ENCODE measurements at regions not wholly inside any gene's neighbourhood (a gene's known extent, or its start where the extent isn't known, plus 50 kb on each side); places are given as distances from the start of the nearest gene placed in this dataset.

DNA sequence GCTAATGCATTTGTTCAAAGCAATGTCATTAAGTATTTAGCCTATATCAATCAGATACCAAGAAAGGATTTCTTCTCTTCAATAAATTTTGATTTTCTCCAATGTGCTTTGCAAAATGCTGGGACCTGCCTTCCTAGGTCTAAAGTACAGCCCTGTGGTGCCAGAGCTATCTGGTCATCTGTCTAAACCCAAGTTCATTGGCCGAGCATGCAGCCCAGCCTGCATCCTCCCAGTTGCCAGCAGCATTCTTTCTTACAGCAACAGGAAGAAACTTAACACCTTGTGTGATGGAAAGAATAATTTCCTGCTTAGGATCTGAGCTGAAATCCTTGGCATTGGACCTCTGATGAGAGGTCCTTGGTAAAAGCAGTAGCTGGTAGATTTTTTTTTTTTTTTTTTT, 310.0 kb downstream of the RBM26 start:
- ChIA-PET POLR2A (no interaction called here), CTCF (no interaction called here)

DNA sequence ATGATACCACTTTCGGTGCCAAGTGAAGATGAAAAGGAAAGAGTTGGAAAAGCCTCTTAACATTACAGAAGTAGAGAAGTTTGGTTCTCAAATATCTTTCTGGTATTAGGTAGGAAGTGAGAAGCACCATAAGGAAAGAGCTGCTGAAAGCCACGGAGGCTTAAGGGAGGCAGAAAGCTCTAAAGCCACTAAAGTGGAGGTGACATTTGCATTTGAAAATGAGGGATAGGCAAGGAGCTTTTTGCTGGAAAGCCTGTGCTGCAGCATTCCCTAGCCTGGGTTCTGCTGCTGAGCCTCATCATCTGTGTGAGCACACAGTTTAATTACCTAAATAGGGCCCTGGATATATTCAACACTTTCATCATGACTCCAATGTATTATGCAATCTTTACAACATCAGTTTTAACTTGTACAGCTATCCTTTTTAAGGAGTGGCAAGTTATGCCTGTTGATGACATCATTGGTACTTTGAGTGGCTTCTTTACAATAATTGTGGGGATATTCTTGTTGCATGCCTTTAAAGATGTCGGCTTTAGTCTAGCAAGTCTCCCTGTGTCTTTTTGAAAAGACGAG, 315.4 kb downstream of the RBM26 start:
- ChIA-PET POLR2A (no interaction called here), CTCF (no interaction called here)

DNA sequence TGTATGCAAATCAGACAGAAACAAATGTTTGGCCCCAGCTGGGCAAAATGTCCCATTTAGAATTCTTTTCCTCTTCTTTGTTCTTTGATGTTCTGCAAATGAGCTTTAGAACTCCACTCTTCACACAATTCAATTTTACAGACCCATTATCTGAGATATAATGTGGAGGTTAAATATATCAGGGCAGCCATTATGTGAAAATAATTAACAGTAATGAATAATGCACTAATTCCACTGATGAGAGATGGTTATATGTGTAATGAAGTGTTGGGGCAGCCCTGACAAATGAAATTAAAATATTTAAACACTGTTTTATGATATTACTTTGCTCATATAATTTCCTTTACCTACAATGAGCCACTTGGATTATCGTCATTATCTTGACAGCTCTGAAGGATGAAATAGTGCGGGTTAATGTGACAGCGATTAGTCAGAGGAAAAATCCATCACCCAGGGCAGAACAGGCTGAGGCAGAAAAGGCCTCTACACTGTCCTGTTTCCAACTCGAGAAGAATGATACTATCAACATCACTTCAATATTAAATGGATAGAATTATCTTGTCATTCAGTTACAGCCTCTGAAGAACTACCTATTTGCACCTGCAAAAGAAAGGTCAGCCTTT, 321.1 kb downstream of the RBM26 start:
- ChIA-PET CTCF (no interaction called here), POLR2A (no interaction called here)

DNA sequence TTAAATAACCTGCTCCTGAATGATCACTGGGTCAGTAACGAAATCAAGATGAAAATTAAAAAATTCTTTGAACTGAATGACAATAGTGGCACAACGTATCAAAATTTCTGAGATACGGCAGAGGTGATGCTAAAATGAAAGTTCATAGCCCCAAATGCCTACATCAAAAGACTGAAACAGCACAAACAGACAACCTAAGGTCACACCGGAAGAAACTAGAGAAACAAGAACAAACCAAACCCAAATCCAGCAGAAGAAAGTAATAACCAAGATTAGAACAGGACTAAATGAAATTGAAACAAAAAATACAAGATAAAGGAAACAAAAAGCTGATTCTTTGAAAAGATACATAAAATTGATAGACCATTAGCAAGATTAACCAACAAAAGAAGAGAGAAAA, 324.1 kb downstream of the RBM26 start:
- POLR2A ChIA-PET, result no interaction called here
- CTCF ChIA-PET, result no interaction called here

DNA sequence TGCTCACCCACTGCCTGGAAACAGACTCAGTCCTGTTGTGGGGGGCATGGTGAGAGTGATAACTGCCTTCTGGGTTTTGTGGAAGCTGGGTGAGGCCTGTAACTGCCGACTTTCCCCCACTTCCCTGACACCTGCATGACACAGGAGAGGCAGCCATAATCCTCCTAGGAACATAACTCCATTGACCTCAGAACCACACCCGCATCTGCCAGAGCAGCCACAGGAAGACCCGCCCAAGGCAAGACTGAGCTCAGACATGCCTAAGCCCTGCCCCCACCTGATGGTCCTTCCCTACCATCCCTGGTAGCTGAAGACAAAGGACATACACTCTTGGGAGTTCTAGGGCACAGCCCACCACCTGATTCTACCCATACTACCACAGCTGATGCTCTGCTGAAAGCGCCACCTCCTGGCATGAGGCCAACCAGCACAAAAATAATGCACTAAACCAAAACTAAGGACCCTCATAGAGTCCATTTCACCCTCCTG, 326.7 kb downstream of the RBM26 start:
- CTCF ChIA-PET, result no interaction called here
- POLR2A ChIA-PET, result no interaction called here

DNA sequence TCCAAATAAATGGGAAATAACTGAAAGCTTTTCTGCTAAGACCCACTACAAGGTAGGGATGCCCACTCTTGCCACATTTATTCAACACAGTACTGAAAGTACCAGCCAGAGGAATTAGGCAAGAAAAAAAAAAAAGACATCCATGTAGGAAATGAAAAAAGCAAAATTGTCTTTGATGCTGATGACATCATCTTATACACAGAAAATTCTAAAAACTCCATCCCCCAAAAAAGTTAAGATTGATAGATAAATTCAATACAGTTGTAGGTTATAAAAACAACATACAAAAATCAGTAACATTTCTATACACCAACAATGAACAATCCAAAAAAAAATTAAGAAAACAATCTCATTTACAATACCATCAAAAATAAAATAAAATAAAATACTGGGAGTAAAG, 330.4 kb downstream of the RBM26 start:
- ChIA-PET POLR2A (no interaction called here), CTCF (no interaction called here)

DNA sequence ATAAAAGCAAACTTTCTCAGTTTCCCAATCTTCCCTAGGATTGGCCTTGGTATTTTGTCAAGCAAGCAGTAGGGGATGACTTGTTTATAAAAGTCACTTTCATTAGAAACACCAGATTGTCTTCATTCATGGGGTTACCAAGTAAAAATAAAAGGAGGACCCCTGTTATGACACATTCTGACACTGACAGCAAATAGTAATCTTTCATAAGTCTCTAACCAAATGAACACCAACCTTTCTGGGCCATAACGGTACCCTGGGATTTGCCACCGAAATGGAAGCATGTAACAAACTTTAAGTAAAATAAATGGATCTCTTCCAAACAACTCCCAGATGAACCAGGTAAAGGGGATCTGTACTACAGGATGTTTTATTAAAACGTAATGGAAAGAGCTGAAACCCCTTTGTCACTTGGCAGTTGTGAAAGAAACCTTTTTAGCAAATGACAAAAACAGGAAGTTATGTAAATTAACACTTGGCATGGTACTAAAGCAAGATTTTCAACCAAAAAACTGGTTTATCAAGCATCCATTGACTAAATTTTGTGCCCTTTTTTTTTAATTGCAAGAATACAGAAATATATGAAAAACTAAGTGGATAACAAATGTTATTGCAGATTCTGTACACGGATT, 335.6 kb downstream of the RBM26 start:
- POLR2A ChIA-PET, result no interaction called here

DNA sequence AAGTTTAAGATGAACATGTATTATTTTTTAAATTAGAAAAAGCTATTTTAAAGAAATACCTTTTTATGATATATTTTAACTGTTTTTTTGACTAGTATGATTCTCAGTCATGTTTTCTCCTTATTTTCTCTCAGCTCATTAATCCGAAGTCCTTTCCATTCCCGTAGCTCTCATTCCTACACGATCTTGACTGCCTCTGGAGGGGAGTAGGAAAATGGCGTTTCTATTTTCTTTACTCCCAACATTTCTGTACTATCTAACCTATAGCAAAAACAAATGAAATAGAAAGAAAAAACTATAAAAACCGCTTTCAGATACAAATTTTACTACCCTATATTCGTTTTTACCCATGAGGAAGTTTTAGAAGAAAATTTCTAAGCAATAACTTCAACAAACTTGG, 343.8 kb downstream of the RBM26 start:
- POLR2A ChIA-PET, result no interaction called here
- CTCF ChIA-PET, result no interaction called here

More for the DNA sequence above, 335.6 kb downstream of the RBM26 start:
- CTCF ChIA-PET, result no interaction called here

DNA sequence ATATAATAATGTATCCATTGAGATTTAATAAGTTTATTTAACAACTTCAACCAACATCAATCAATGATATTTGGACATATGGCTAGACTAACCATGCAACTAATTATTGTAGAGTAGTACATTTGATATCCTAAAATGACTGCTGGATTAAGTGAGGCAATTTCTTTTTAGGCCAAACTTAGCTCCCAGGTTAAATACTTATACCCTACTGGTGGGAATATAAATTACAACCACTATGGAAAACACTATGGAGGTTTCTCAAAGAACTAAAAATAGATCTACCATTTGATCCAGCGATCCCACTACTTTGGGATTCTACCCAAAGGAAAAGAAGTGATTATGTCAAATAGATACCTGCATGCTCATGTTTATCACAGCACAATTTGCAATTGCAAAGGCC, 345.8 kb downstream of the RBM26 start:
- ChIA-PET CTCF (no interaction called here), POLR2A (no interaction called here)

DNA sequence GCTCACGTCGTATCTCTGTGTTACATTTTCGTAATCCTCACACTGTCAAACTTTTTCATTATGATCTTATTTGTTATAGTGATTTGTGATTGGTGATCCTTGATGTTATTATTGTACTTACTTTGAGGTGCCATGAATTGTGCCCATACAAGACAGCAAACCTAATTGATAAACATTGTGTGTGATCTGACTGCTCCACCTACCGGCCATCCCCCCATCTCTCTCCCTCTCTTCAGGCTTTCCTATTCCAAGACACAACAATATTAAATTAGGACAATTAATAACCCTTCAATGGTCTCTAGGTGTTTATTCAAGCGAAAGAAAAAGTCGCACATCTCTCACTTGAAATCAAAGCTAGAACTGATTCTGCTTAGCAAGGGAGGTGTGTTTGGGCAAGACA, 349.3 kb downstream of the RBM26 start:
- CTCF ChIA-PET, result no interaction called here
- POLR2A ChIA-PET, result no interaction called here

DNA sequence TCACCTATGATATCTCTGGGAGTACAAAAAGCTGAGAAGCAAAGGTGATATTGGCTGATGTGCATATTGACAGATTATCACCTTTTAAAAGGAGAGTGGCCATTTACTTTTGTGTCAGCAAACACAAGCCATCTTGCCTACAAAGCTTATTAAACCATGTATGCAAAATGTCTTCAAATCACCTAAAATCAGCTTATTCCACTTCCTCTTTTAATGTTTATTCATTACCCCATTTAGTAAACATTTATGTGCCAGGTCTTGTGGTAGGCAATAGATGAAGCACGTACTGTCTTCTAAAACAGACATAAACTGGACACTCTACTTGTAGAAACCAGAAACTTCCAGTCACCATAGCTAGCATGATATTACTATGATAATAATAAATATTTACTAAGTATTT, 354.6 kb downstream of the RBM26 start:
- ChIA-PET CTCF (no interaction called here), POLR2A (no interaction called here)

DNA sequence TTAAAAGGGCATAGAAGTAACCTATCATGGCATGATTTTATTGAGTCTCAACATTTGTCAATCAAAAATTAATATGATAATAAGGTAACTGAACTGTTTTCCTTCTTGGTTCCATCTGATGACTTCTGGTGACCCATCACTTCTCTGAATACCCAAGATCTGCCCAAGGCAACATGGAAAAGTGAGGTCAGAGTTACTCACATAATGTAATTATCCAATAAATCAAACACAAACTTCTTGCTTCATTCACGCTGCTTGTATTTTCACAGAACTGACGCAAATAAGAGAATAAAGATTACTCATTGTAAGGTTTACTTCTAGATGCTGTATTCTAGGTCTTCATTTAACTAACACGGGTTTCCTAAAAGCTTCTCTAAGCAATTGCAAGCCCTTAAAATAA, 361.6 kb downstream of the RBM26 start:
- POLR2A ChIA-PET, result no interaction called here
- CTCF ChIA-PET, result no interaction called here

DNA sequence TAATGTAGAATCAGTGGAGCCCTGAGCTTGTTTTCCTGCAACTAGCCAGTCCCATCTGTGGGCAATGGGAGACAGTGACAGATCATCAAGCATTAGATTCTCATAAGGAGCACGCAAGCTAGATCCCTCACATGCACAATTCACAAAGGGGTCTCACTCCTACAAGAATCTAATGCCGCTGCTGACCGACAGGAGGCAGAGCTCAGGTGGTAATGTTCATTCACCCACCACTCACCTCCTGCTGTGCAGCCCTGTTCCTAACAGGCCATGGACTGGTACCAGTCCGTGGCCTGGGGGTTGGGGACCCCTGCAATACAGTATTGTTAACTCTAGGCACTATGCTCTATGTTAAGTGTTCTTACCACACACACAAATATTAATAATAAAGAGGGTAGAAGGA, 362.8 kb downstream of the RBM26 start:
- CTCF ChIA-PET, result no interaction called here
- POLR2A ChIA-PET, result no interaction called here

DNA sequence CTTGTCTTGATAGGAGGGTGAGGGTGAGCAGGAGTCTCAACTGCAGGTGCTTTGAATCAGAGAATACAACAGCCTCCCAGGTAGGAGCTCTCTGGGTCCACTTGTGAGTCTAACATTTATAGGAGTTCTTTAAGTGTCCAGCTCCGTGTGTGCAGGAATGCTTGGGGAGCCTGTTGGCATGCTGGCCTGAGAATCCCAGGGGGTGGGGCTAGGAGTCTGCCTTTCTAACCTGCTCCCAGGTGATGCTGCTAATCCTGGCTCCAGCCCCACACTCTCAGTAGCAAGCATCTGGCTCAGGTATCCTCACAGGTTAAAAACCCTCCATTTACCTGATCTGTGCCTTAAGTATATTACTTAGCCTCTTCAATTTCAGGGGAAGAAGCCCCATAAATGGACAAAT, 368.9 kb downstream of the RBM26 start:
- ChIA-PET POLR2A (no interaction called here), CTCF (no interaction called here)

DNA sequence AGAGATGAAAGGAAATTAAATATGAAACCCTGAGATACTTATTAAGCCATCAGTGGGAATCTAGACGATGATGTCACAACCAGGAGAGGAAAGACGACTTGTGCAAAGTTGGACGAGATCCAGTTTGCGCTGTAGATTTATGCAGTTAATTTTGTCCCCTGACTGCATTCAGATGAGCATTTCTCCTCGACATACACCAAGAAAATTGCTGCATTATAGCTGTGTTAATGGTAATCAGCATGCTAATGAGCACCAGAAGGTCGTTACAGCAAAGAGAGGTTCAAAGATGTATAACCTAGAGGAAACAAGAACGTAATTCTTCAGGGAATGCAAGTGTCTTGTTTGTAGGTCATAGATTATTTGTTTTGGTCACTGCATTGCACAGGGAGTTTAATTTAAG, 371.7 kb downstream of the RBM26 start:
- POLR2A ChIA-PET, result interaction anchor here (0.6 kb wide), 1 partner anchor 38 kb away, joined by 3 read pairs; no protein-coding TSS in a partner anchor

DNA sequence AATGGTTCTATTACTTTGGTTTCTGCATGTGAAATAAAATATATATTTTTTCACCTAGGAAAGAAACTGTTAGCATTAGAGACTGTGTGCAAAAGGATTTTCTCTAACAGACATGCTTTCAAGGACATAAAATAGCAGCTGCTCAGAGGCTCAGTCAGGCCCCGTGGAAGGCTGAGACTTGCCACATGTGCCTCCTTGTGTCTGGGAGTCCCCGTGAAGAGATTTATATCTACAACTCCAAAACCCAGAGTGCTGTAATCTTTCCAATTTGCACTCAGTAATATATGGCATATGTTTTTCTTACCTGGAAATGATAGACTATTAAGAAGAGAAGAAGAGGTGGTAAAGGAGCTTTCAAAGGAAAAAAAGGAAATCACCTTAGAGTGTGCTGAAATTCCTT, 371.6 kb upstream of the OBI1 start:
- CTCF ChIA-PET, result no interaction called here
- POLR2A ChIA-PET, result no interaction called here

More for the DNA sequence above, 371.7 kb downstream of the RBM26 start:
- CTCF ChIA-PET, result no interaction called here

DNA sequence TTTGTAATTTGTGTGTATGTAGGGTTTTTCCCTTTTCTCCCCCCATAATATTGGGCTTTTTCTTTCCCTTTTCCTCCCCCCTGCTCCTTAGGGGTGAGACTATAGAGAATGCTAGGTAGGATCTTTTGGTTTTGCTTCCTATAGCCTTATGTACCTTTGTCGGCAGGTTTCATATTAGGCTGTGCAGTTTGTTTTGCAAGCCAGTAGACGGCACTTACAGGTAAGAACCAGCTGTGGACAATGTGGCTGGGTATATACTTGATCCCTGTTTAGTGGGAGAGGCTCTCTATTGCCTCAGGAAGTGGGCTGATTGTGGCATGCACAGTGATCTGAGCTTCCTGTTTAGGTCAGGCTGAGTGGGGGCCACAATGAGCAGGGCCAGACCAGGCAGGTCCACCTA, 359.2 kb upstream of the OBI1 start:
- POLR2A ChIA-PET, result no interaction called here
- CTCF ChIA-PET, result no interaction called here

DNA sequence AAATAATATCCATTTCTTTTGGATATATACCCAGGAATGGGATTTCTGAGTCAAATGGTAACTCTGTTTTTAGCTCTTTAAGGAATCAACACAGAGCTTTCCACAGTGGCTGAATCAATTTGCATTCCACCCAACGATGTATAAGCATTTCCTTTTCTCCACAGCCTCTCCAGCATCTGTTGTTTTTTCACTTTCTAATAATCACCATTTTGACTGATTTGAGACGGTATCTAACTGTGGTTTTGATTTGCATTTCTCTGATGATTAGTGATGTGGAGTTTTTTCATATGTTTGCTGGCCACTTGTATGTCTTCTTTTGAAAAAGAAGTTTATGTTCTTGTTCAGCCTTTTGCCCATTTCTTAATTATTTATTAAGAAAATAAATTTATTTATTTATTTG, 352.2 kb upstream of the OBI1 start:
- POLR2A ChIA-PET, result no interaction called here
- CTCF ChIA-PET, result no interaction called here

DNA sequence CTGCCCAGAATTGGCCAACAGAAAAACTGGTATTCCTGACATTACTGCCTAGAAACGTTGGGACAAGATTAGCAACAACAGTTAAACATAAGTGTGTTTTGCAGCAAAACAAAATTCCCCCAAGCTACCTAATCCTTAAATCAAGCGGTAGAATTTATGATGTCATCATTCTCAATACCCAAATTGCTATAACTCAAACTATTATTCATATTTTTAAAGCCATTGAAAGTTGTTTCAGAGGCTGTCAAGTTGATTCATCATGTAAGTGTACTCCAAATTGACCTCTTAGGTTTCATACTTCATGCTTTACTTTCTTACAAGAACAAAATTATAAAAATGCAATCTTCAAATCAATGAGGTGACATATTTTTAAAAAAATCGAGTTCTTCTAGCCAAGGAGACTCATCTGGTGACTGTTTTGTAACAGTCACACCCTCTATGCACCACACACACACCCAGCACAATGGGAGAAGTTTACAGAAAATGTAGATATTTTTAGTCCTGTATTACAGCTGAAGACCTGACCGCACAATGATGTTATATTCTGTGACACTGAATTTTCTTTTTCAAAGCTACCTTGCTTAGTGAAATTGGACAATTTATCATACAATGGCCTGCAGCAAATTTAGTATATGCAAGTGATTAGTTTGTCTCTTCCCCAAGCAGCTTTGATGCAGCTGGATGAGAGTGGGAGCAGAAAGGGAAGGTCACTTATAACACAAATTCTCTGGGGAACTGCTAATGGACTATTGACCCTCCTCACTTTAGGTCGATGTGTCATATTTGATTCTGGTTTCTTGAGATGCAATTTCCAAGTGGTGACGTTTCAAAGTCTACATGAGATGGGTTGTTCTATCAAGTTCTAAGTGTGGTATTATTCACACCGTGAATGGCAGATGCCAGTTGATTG, 345.3 kb upstream of the OBI1 start:
- CTCF ChIA-PET, result no interaction called here
- POLR2A ChIA-PET, result no interaction called here

DNA sequence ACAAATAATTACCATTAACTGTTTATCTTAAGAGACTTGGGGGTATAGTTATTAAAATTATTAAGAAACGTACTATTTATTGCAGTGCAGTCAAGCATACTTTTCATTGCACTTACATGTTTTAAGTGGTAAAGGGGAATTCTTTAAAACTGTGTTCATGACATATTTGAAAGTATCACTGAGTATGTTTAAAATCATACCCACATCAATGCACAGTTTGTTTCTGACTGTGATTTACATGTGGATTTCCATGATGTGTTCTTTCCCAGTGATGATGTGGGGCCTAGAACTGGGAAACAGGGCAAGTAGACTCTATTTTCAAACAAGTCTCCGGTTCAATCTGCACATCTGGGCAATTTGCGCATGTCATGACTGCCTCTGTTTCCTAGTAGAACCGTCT, 340.5 kb upstream of the OBI1 start:
- ChIA-PET POLR2A (no interaction called here), CTCF (interaction anchor here (1.4 kb wide), 1 partner anchor 13 kb away, joined by 3 read pairs; no protein-coding TSS in a partner anchor)
